ENCODE measurements at regions not wholly inside any gene's neighbourhood (a gene's known extent, or its start where the extent isn't known, plus 50 kb on each side); places are given as distances from the start of the nearest gene placed in this dataset.

- no peak overlapping the region for H2AFZ ChIP-seq
- no peaks in the 10 kb centered on the region for H3F3A ChIP-seq (replicated peaks; ENCODE audit: low read depth)
- Mint-ChIP-seq H3K4me1 (no peaks in the 10 kb centered on the region; the same call in 2 of the 3 replicates), H3K27ac (no peak overlapping the region), H3K9me3 (peaks cover 84% of the 10 kb centered on the region), H3K4me3 (no peak overlapping the region), H3K27me3 (ENCODE audit: insufficient read depth, low read depth, poor library complexity) (peaks cover 3% of the 10 kb centered on the region), H3K36me3 (ENCODE audit: low read depth) (peaks cover 16% of the 10 kb centered on the region; the same call in 1 of the 3 replicates)
- no peak for ATAC-seq
- TF ChIP-seq EZH2 (IDR thresholded peaks at IDR 0.05; ENCODE audit: low read depth, unreplicated experiment) (no peak), EZH2phosphoT487 (IDR thresholded peaks at IDR 0.05; ENCODE audit: unreplicated experiment) (no peak), NANOG (IDR thresholded peaks at IDR 0.05; ENCODE audit: borderline replicate concordance) (no peak), JUNB (IDR thresholded peaks at IDR 0.05; ENCODE audit: unreplicated experiment) (no peak), CTCF (conservative IDR thresholded peaks at IDR 0.05; ENCODE audit: low read depth in 2 of 2) (no peak), ZNF331 (CRISPR knock-in tag; IDR thresholded peaks at IDR 0.05; ENCODE audit: low read depth) (no peak), REST (IDR thresholded peaks at IDR 0.05; ENCODE audit: unreplicated experiment) (no peak), CREB1 (CRISPR knock-in tag; IDR thresholded peaks at IDR 0.05; ENCODE audit: low read depth) (no peak), POLR2AphosphoS5 (IDR thresholded peaks at IDR 0.05; ENCODE audit: low read depth) (no peak), ZNF462 (CRISPR knock-in tag; IDR thresholded peaks at IDR 0.05) (no peak), STAT1 (IDR thresholded peaks at IDR 0.05; ENCODE audit: unreplicated experiment) (no peak), ZNF114 (CRISPR knock-in tag; IDR thresholded peaks at IDR 0.05) (no peak)
- TF ChIP-seq, protein P1, sequence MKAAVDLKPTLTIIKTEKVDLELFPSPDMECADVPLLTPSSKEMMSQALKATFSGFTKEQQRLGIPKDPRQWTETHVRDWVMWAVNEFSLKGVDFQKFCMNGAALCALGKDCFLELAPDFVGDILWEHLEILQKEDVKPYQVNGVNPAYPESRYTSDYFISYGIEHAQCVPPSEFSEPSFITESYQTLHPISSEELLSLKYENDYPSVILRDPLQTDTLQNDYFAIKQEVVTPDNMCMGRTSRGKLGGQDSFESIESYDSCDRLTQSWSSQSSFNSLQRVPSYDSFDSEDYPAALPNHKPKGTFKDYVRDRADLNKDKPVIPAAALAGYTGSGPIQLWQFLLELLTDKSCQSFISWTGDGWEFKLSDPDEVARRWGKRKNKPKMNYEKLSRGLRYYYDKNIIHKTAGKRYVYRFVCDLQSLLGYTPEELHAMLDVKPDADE (IDR thresholded peaks at IDR 0.05) = no peak
- H3K9me2 ChIP-seq (ENCODE audit: insufficient read depth) = no peaks in the 10 kb centered on the region
- no peak for DNase-seq (ENCODE audit: low spot score)
- H3K27ac ChIP-seq (ENCODE audit: low read depth) = no peak overlapping the region
- H3K27me3 ChIP-seq (ENCODE audit: insufficient read depth) = no peaks in the 10 kb centered on the region
- no peaks in the 10 kb centered on the region for H3K4me1 ChIP-seq (ENCODE audit: insufficient read depth)
- no peaks in the 10 kb centered on the region for H3K79me2 ChIP-seq (replicated peaks; ENCODE audit: insufficient read depth)
- no peak overlapping the region for H3K4me2 ChIP-seq
- no peak overlapping the region for H3K4me3 ChIP-seq
- no peaks in the 10 kb centered on the region for H3K36me3 ChIP-seq (ENCODE audit: insufficient read depth)
- no peaks in the 10 kb centered on the region for H4K20me1 ChIP-seq (replicated peaks; ENCODE audit: insufficient read depth)
Measured at GRCh38 chr10:130836344-130836743, 475.2 kb downstream of the TCERG1L start.

Data from GM23338 (cell line).